Astrocyte (in vitro differentiated cells and primary cell): ENCODE measurements at regions not wholly inside any gene's neighbourhood (a gene's known extent, or its start where the extent isn't known, plus 50 kb on each side); places are given as distances from the start of the nearest gene placed in this dataset.

ENCODE experiments used
- DNase-seq: peaks from one replicate; pipeline ENCODE4 v3.0.0-alpha.2; 2010; ENCODE audit warnings: low read depth
- FAIRE-seq: peaks from 2 replicates; lab custom pipeline; 2011; peaks lifted over from hg19 to GRCh38; lab: Jason Lieb, UNC
- H2AFZ ChIP-seq: 2 replicates; pipeline ENCODE4 v1.6.0; 2012; ENCODE audit warnings: low read depth, low read length, inconsistent platforms
- H3K27ac ChIP-seq: 2 replicates; pipeline ENCODE4 v1.5.1; 2011; ENCODE audit warnings: low read depth, low read length, inconsistent platforms
- H3K27me3 ChIP-seq: 2 replicates; pipeline ENCODE4 v1.6.0; 2011; ENCODE audit warnings: low read length, inconsistent platforms; ENCODE audit not compliant: insufficient read depth
- H3K36me3 ChIP-seq: 2 replicates; pipeline ENCODE4 v1.5.1; 2011; ENCODE audit warnings: low read length, inconsistent platforms; ENCODE audit not compliant: insufficient read depth
- H3K4me1 ChIP-seq: 2 replicates; pipeline ENCODE4 v1.5.1; 2011; ENCODE audit warnings: low read length, inconsistent platforms; ENCODE audit not compliant: insufficient read depth
- H3K4me2 ChIP-seq: 2 replicates; pipeline ENCODE4 v1.6.0; 2012; ENCODE audit warnings: low read length, inconsistent platforms
- H3K4me3 ChIP-seq: 2 replicates; pipeline ENCODE4 v1.5.1; 2011; ENCODE audit warnings: low read depth, mild to moderate bottlenecking, low read length, inconsistent platforms; ENCODE audit not compliant: insufficient read depth
- H3K79me2 ChIP-seq: 2 replicates; pipeline ENCODE4 v1.6.0; 2012; ENCODE audit warnings: mild to moderate bottlenecking, low read length, inconsistent platforms; ENCODE audit not compliant: insufficient read depth
- H3K9ac ChIP-seq: 2 replicates; pipeline ENCODE4 v1.6.0; 2012; ENCODE audit warnings: mild to moderate bottlenecking, low read length, inconsistent platforms
- H3K9me3 ChIP-seq: 2 replicates; pipeline ENCODE4 v1.5.1; 2012; ENCODE audit warnings: low read depth, mild to moderate bottlenecking, low read length, inconsistent platforms; ENCODE audit not compliant: insufficient read depth
- H4K20me1 ChIP-seq: 2 replicates; pipeline ENCODE4 v1.6.0; 2012; ENCODE audit warnings: low read length, inconsistent platforms; ENCODE audit not compliant: insufficient read depth
- H3K27ac Mint-ChIP-seq: one replicate; pipeline ENCODE4 v1.8.0; 2021; ENCODE audit warnings: mild to moderate bottlenecking, mixed read lengths; ENCODE audit not compliant: unreplicated experiment
- H3K27me3 Mint-ChIP-seq: one replicate; pipeline ENCODE4 v1.8.0; 2021; ENCODE audit warnings: low read depth, mixed read lengths; ENCODE audit not compliant: unreplicated experiment
- H3K36me3 Mint-ChIP-seq: one replicate; pipeline ENCODE4 v1.8.0; 2021; ENCODE audit warnings: low read depth, mixed read lengths; ENCODE audit not compliant: unreplicated experiment
- H3K4me1 Mint-ChIP-seq: one replicate; pipeline ENCODE4 v1.8.0; 2021; ENCODE audit warnings: low read depth, mixed read lengths; ENCODE audit not compliant: unreplicated experiment
- H3K4me3 Mint-ChIP-seq: one replicate; pipeline ENCODE4 v1.8.0; 2021; ENCODE audit warnings: mild to moderate bottlenecking, moderate library complexity, mixed read lengths; ENCODE audit not compliant: unreplicated experiment
- H3K9me3 Mint-ChIP-seq: one replicate; pipeline ENCODE4 v1.8.0; 2021; ENCODE audit warnings: mild to moderate bottlenecking, mixed read lengths; ENCODE audit not compliant: unreplicated experiment
- CTCF ChIP-seq: IDR thresholded peaks from 2 replicates; pipeline ENCODE4 v1.5.1; 2011; ENCODE audit warnings: low read depth, mild to moderate bottlenecking, inconsistent platforms, low read length, moderate library complexity; ENCODE audit not compliant: insufficient read depth
- EZH2 ChIP-seq: IDR thresholded peaks from 2 replicates; pipeline ENCODE4 v1.6.1; 2012; ENCODE audit warnings: mild to moderate bottlenecking, low read length, inconsistent platforms; ENCODE audit not compliant: insufficient read depth

GRCh38 chr5:118321081-118321480 lies 667.3 kb downstream of the DTWD2 start:
- H3K79me2 ChIP-seq: no peaks in the 10 kb centered on the region
- H3K4me1 ChIP-seq: peaks cover 4% of the 10 kb centered on the region
- H3K36me3 Mint-ChIP-seq: no peaks in the 10 kb centered on the region
- H3K9ac ChIP-seq: no peak overlapping the region
- H3K4me2 ChIP-seq: no peak overlapping the region
- no peaks in the 10 kb centered on the region for H4K20me1 ChIP-seq
- H3K27ac Mint-ChIP-seq: no peak overlapping the region
- H3K27ac ChIP-seq: no peak overlapping the region
- H3K27me3 Mint-ChIP-seq: no peaks in the 10 kb centered on the region
- peaks cover 9% of the 10 kb centered on the region for H3K9me3 ChIP-seq
- H3K4me3 Mint-ChIP-seq: no peak overlapping the region
- no peak overlapping the region for H3K4me3 ChIP-seq
- FAIRE-seq: no peak
- H2AFZ ChIP-seq: no peak overlapping the region
- DNase-seq: no peak
- no peak for TF ChIP-seq EZH2
- no peak for TF ChIP-seq CTCF
- no peaks in the 10 kb centered on the region for H3K36me3 ChIP-seq
- H3K4me1 Mint-ChIP-seq: peaks cover 9% of the 10 kb centered on the region
- H3K27me3 ChIP-seq: no peaks in the 10 kb centered on the region
- H3K9me3 Mint-ChIP-seq: no peaks in the 10 kb centered on the region

DNA sequence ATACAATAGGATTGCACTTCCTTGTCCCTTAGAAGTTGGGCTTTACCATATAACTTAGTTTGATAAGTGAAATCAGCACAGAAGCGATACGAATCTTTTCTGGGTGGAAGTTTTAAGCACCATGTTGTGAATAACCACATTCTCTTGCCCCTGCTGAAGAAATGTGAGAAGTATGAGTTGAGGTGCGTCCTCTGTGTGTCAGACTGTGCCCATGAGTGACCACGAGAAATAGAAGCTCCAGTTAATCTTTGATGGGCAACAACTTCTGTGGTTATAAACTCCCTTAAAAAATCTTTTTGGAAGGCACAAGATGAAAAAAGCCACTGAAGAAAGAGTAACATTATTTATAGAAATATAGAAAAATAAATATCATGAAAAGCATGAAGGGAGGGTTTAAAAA lies 668.2 kb downstream of the DTWD2 start:
- H4K20me1 ChIP-seq: no peaks in the 10 kb centered on the region
- H2AFZ ChIP-seq: no peak overlapping the region
- H3K27ac ChIP-seq: no peak overlapping the region
- H3K27me3 ChIP-seq: no peaks in the 10 kb centered on the region
- H3K9ac ChIP-seq: no peak overlapping the region
- H3K4me3 ChIP-seq: no peak overlapping the region
- no peaks in the 10 kb centered on the region for H3K4me1 ChIP-seq
- Mint-ChIP-seq H3K27ac (no peak overlapping the region), H3K27me3 (no peaks in the 10 kb centered on the region), H3K4me3 (no peak overlapping the region), H3K9me3 (no peaks in the 10 kb centered on the region), H3K36me3 (no peaks in the 10 kb centered on the region), H3K4me1 (peaks cover under 1% of the 10 kb centered on the region)
- H3K79me2 ChIP-seq: no peaks in the 10 kb centered on the region
- DNase-seq: no peak
- TF ChIP-seq CTCF (no peak), EZH2 (no peak)
- FAIRE-seq: no peak
- no peaks in the 10 kb centered on the region for H3K36me3 ChIP-seq
- H3K4me2 ChIP-seq: no peak overlapping the region
- peaks cover 9% of the 10 kb centered on the region for H3K9me3 ChIP-seq

DNA sequence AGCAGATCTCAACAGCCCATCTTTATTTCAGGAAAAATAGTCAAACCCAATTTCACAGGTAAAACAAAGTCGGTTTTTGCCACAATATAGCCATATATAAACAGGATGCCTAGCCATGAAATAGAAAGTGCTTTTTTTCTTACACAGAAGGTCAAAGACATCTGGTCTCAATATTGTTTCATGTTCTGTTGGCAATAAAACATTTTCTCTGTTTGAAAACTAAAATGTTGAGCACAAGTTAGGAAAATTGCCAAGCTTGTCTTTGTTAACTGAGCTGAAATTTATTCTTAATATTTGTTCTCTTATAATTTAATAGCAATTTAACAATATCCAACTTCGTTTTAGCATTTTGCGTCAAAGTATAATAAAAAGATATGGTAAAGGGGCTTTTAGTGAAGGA lies 673.4 kb downstream of the DTWD2 start:
- Mint-ChIP-seq H3K36me3 (no peaks in the 10 kb centered on the region), H3K4me1 (peaks cover 3% of the 10 kb centered on the region), H3K9me3 (no peaks in the 10 kb centered on the region), H3K27ac (no peak overlapping the region), H3K27me3 (no peaks in the 10 kb centered on the region), H3K4me3 (no peak overlapping the region)
- Histone ChIP-seq H3K79me2 (no peaks in the 10 kb centered on the region), H4K20me1 (no peaks in the 10 kb centered on the region), H3K4me3 (no peak overlapping the region), H3K27me3 (no peaks in the 10 kb centered on the region), H3K4me1 (no peaks in the 10 kb centered on the region), H3K27ac (no peak overlapping the region), H3K9me3 (no peaks in the 10 kb centered on the region), H3K9ac (no peak overlapping the region), H3K4me2 (no peak overlapping the region), H3K36me3 (no peaks in the 10 kb centered on the region), H2AFZ (no peak overlapping the region)
- DNase-seq: no peak
- TF ChIP-seq CTCF (no peak), EZH2 (no peak)
- no peak for FAIRE-seq
